ENCODE measurements at regions not wholly inside any gene's neighbourhood (a gene's known extent, or its start where the extent isn't known, plus 50 kb on each side); places are given as distances from the start of the nearest gene placed in this dataset.

GRCh38 chr14:83746336-83746735 lies 1783.6 kb upstream of the FLRT2 start:
- Histone ChIP-seq H3K4me3 (no peak overlapping the region), H3K27ac (ENCODE audit: low read depth in 1 of 2, low read length in 1 of 2) (no peak overlapping the region), H3K4me1 (ENCODE audit: control insufficient read depth in 5 of 5, insufficient read depth in 5 of 5, low read length in 5 of 5) (no peaks in the 10 kb centered on the region), H3K9me3 (ENCODE audit: control insufficient read depth in 4 of 4, insufficient read depth in 3 of 4, low read length in 3 of 4) (no peaks in the 10 kb centered on the region), H3K36me3 (ENCODE audit: control insufficient read depth in 4 of 4, insufficient read depth in 4 of 4, low read length in 4 of 4) (no peaks in the 10 kb centered on the region), H3K27me3 (ENCODE audit: control insufficient read depth in 3 of 3, insufficient read depth in 3 of 3, low read length in 2 of 3) (no peaks in the 10 kb centered on the region), H3K9ac (ENCODE audit: insufficient read depth in 1 of 2, low read length in 2 of 2) (no peak overlapping the region)
- TF ChIP-seq CTCF (IDR thresholded peaks at IDR 0.05; ENCODE audit: control extremely low read depth, extremely low read depth): no peak
- DNase-seq (no peak), ATAC-seq (ENCODE audit: insufficient read depth, low FRiP score) (no peak)
- 87 to 94% methylated on average over 3 of the region's 3 CpGs for WGBS, 2 donors

- TF ChIP-seq CTCF (IDR thresholded peaks at IDR 0.05; ENCODE audit: control extremely low read depth, extremely low read depth): no peak
- H3K27me3 ChIP-seq (ENCODE audit: control insufficient read depth in 3 of 3, insufficient read depth in 3 of 3, low read length in 2 of 3): no peaks in the 10 kb centered on the region
- H3K27ac ChIP-seq (ENCODE audit: low read depth in 1 of 2, low read length in 1 of 2): no peak overlapping the region
- H3K36me3 ChIP-seq (ENCODE audit: control insufficient read depth in 4 of 4, insufficient read depth in 4 of 4, low read length in 4 of 4): no peaks in the 10 kb centered on the region
- no peaks in the 10 kb centered on the region for H3K9me3 ChIP-seq (ENCODE audit: control insufficient read depth in 4 of 4, insufficient read depth in 3 of 4, low read length in 3 of 4)
- H3K9ac ChIP-seq (ENCODE audit: insufficient read depth in 1 of 2, low read length in 2 of 2): no peak overlapping the region
- H3K4me1 ChIP-seq (ENCODE audit: control insufficient read depth in 5 of 5, insufficient read depth in 5 of 5, low read length in 5 of 5): peaks cover 0 to 4% (median 0%) of the 10 kb centered on the region in 5 donors
- peak in 2 of 3 donors; percentile 38 to 47 for DNase-seq
- no peak overlapping the region for H3K4me3 ChIP-seq
- WGBS, 2 donors: 78 to 89% methylated on average over 3 of the region's 3 CpGs
- no peak for ATAC-seq (ENCODE audit: insufficient read depth, low FRiP score)
Observed at GRCh38 chr14:83757916-83758315, 1772.0 kb upstream of the FLRT2 start.

- no peaks in the 10 kb centered on the region for H3K27me3 ChIP-seq (ENCODE audit: control insufficient read depth in 3 of 3, insufficient read depth in 3 of 3, low read length in 2 of 3)
- H3K4me1 ChIP-seq (ENCODE audit: control insufficient read depth in 5 of 5, insufficient read depth in 5 of 5, low read length in 5 of 5): peaks cover 0 to 4% (median 0%) of the 10 kb centered on the region in 5 donors
- no peak overlapping the region for H3K27ac ChIP-seq (ENCODE audit: low read depth in 1 of 2, low read length in 1 of 2)
- no peak overlapping the region for H3K4me3 ChIP-seq
- peaks cover 0 to 7% (median 0%) of the 10 kb centered on the region in 4 donors for H3K9me3 ChIP-seq (ENCODE audit: control insufficient read depth in 4 of 4, insufficient read depth in 3 of 4, low read length in 3 of 4)
- WGBS, 2 donors: 74 to 78% methylated on average over 8 of the region's 8 CpGs
- H3K36me3 ChIP-seq (ENCODE audit: control insufficient read depth in 4 of 4, insufficient read depth in 4 of 4, low read length in 4 of 4): no peaks in the 10 kb centered on the region
- ATAC-seq (ENCODE audit: insufficient read depth, low FRiP score) (no peak), DNase-seq (no peak)
- no peak overlapping the region for H3K9ac ChIP-seq (ENCODE audit: insufficient read depth in 1 of 2, low read length in 2 of 2)
- no peak for TF ChIP-seq CTCF (IDR thresholded peaks at IDR 0.05; ENCODE audit: control extremely low read depth, extremely low read depth)
Observed at GRCh38 chr14:83764656-83765599, 1765.0 kb upstream of the FLRT2 start.
